ENCODE measurements at regions not wholly inside any gene's neighbourhood (a gene's known extent, or its start where the extent isn't known, plus 50 kb on each side); places are given as distances from the start of the nearest gene placed in this dataset.

DNA sequence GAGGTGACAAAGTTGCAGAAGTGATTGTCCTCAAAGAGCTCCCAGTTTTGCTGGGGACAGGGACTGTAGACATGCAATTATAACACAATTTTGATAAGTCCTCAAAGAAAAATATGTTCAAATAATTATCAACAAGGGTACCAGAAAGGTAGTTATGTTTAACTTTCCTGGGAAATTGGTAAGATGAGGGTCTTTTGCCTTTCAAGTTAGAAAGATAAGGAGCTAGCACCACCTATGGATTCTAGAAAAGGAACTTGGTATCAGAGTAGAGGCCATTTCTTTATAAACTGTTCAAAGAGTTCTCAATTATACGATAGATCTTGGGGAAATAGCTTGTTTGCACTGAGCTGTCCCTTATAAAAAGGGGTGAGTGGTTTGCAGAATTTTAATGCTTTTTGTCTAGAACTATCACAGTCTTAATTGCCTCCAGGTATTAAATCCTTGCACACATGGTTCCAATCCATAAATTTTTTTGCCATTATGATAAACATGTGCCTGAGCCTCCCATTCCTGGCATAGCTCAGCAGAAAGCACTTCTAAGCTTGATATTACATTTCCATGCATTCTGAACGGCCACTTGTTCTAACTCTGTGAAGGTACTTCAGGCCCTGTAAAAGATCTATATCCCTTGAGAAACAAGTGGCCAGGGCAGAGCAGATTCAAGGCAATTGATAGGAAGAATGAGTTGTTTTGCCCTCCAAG, 247.5 kb upstream of the LRIG1 start:
- TF ChIP-seq, protein P1, sequence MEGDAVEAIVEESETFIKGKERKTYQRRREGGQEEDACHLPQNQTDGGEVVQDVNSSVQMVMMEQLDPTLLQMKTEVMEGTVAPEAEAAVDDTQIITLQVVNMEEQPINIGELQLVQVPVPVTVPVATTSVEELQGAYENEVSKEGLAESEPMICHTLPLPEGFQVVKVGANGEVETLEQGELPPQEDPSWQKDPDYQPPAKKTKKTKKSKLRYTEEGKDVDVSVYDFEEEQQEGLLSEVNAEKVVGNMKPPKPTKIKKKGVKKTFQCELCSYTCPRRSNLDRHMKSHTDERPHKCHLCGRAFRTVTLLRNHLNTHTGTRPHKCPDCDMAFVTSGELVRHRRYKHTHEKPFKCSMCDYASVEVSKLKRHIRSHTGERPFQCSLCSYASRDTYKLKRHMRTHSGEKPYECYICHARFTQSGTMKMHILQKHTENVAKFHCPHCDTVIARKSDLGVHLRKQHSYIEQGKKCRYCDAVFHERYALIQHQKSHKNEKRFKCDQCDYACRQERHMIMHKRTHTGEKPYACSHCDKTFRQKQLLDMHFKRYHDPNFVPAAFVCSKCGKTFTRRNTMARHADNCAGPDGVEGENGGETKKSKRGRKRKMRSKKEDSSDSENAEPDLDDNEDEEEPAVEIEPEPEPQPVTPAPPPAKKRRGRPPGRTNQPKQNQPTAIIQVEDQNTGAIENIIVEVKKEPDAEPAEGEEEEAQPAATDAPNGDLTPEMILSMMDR (IDR thresholded peaks at IDR 0.05; ENCODE audit: control insufficient read depth, extremely low read depth, insufficient read depth) = 0 out of 2 replicates have a peak, but pooled peaks have one; percentile 11
- no peak overlapping the region for H3K4me3 ChIP-seq (ENCODE audit: low read depth, low read length)
- DNase-seq (ENCODE audit: low read depth) = no peak

DNA sequence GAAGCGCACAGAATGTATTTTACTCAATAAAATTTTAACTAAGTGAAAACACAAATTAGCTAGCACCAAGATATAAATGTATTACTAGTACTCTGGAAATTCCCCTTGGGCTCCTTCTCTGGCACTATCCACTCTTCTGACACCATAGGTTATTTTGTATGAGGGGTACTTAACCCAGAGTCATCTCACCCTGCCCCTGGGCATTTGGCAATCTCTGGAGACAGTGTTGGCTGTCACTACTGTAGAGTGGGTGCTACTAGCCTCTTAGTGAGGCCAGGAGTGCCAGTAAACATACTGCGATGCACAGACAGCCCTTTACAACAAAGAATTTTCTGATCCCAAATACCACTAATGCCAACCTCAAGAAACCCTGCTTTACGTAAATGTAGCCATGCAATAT, 246.3 kb upstream of the KBTBD8 start:
- DNase-seq (ENCODE audit: low read depth) = no peak
- TF ChIP-seq, protein P1 (IDR thresholded peaks at IDR 0.05; ENCODE audit: control insufficient read depth, extremely low read depth, insufficient read depth) = no peak
- H3K4me3 ChIP-seq (ENCODE audit: low read depth, low read length) = no peak overlapping the region

DNA sequence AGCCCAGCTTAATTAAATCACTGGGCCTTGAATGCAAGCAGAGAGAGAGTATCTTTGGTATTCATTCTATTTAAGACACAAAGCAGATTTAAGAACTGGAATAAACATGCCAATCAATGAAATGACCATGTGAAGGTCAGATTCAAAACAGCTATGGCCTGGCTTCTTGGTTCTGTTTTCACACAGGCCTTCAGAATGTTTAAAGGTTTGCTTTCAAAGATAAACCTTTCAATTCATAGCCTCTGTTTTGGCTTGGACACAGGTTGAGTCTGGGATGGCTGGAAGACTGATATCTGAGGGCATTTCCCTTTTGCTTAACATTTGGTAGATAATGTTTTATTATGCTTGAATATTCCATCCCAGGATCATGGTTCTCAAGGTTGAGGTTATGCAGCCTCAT, 244.4 kb upstream of the KBTBD8 start:
- H3K4me3 ChIP-seq (ENCODE audit: low read depth, low read length) = no peak overlapping the region
- TF ChIP-seq, protein P1 (IDR thresholded peaks at IDR 0.05; ENCODE audit: control insufficient read depth, extremely low read depth, insufficient read depth) = no peak
- DNase-seq (ENCODE audit: low read depth) = no peak

DNA sequence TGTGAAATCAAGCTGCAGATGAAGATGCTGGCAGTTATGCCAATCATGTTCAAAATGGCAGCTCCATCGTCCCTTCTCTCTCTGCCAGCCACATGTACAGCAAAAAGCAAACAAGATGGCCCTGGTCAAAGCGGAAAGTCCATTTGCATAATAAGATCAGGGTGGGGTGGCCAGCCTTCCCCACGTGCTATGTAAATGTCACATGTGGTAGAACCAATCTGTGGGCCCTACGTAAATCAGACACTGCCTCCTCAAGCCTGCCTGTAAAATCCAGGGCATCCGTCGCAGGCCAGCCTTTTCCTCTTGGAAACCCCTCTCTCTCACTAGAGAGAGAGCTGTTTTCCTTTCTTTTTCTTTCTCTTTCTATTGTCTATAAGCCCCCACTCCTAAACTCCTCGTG, 243.5 kb upstream of the KBTBD8 start:
- no peak overlapping the region for H3K4me3 ChIP-seq (ENCODE audit: low read depth, low read length)
- no peak for DNase-seq (ENCODE audit: low read depth)
- TF ChIP-seq, protein P1 (IDR thresholded peaks at IDR 0.05; ENCODE audit: control insufficient read depth, extremely low read depth, insufficient read depth) = no peak

DNA sequence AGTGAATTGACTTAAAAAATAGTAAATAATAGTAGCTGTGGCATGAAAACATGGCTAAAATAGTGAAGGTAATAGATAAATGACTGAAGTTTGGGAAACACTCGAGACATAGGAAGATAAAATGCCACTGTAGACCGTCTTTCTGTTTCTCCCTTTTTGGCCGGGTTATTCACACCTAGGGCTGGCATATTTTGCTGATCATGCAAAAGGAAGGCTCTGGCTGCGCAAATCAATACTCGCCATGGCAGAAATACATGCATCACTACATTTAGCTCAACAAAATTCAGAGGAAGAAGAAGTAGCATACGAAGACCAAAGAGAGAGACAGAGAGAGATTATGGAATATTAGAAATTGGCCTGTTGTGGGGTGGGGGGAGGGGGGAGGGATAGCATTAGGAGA, 242.2 kb upstream of the KBTBD8 start:
- TF ChIP-seq, protein P1 (IDR thresholded peaks at IDR 0.05; ENCODE audit: control insufficient read depth, extremely low read depth, insufficient read depth) = no peak
- H3K4me3 ChIP-seq (ENCODE audit: low read depth, low read length) = no peak overlapping the region
- DNase-seq (ENCODE audit: low read depth) = no peak

DNA sequence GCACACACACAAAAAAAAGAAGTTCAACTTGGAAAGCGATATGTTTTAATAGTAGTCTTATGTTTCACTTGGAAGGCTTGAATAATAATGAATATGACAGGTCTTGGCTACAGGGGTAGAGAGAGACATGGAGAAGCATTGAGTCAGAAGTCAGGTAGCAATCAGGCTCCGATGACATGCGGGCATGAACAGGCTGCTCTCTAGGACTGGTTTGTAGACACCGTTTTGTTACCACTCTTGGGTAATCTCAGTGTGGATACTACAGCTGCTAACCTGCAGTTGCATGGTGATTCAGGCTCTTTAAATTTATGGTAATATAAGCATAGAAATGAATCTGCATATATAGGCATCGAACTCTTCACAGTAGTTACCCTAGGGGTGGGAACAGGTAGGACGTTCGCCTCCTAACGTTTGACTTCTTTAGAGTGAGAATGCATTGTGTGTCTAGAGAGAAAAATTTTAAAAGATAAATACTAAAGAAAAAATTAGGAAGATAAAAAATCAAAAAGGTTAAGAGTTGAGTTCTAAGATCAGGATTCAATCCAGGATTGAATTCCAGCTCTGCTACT, 241.6 kb upstream of the KBTBD8 start:
- TF ChIP-seq, protein P1 (IDR thresholded peaks at IDR 0.05; ENCODE audit: control insufficient read depth, extremely low read depth, insufficient read depth) = no peak
- H3K4me3 ChIP-seq (ENCODE audit: low read depth, low read length) = no peak overlapping the region
- no peak for DNase-seq (ENCODE audit: low read depth)

Measured in LNCaP clone FGC (cell line).